ENCODE measurements at regions not wholly inside any gene's neighbourhood (a gene's known extent, or its start where the extent isn't known, plus 50 kb on each side); places are given as distances from the start of the nearest gene placed in this dataset.

- H3K4me3 Mint-ChIP-seq, result no peak overlapping the region
- H3K27ac Mint-ChIP-seq, result no peak overlapping the region
- CTCF ChIA-PET (ENCODE audit: partially characterized antibody), result no interaction called here
- H3K36me3 Mint-ChIP-seq, result no peaks in the 10 kb centered on the region
- Histone ChIP-seq H3K27ac (ENCODE audit: low read depth, low read length) (no peak overlapping the region), H3K9me3 (ENCODE audit: control insufficient read depth in 1 of 2, low read length in 2 of 2) (no peaks in the 10 kb centered on the region), H3K36me3 (ENCODE audit: insufficient read depth, low read length) (no peaks in the 10 kb centered on the region), H3K4me1 (ENCODE audit: insufficient read depth, low read length) (no peaks in the 10 kb centered on the region), H3K4me3 (ENCODE audit: low read length in 2 of 2) (no peak overlapping the region), H3K27me3 (ENCODE audit: insufficient read depth, low read length) (no peaks in the 10 kb centered on the region)
- POLR2A ChIA-PET (ENCODE audit: partially characterized antibody), result no interaction called here
- intact Hi-C loops (cut with micrococcal nuclease), result no loop called here
- no peak for DNase-seq
- no peaks in the 10 kb centered on the region for H3K27me3 Mint-ChIP-seq
- no peaks in the 10 kb centered on the region for H3K4me1 Mint-ChIP-seq
- peaks cover 0 to 19% (median 7%) of the 10 kb centered on the region in 8 donors for H3K9me3 Mint-ChIP-seq
Observed at GRCh38 chr18:71212222-71212621, 923.4 kb downstream of the SOCS6 start.

GRCh38 chr18:71209944-71210343, 921.1 kb downstream of the SOCS6 start:
- Histone ChIP-seq H3K36me3 (ENCODE audit: insufficient read depth, low read length) (no peaks in the 10 kb centered on the region), H3K4me1 (ENCODE audit: insufficient read depth, low read length) (no peaks in the 10 kb centered on the region), H3K4me3 (ENCODE audit: low read length in 2 of 2) (no peak overlapping the region), H3K27me3 (ENCODE audit: insufficient read depth, low read length) (no peaks in the 10 kb centered on the region), H3K9me3 (ENCODE audit: control insufficient read depth in 1 of 2, low read length in 2 of 2) (no peaks in the 10 kb centered on the region), H3K27ac (ENCODE audit: low read depth, low read length) (no peak overlapping the region)
- Mint-ChIP-seq H3K36me3 (no peaks in the 10 kb centered on the region), H3K27ac (no peak overlapping the region), H3K27me3 (no peaks in the 10 kb centered on the region), H3K4me1 (no peaks in the 10 kb centered on the region), H3K4me3 (no peak overlapping the region), H3K9me3 (peaks cover 0 to 12% (median 7%) of the 10 kb centered on the region in 8 donors)
- ChIA-PET CTCF (ENCODE audit: partially characterized antibody) (no interaction called here), POLR2A (ENCODE audit: partially characterized antibody) (no interaction called here)
- intact Hi-C loops (cut with micrococcal nuclease), result no loop called here
- DNase-seq, result no peak

- H3K4me1 Mint-ChIP-seq, result no peaks in the 10 kb centered on the region
- Histone ChIP-seq H3K27me3 (ENCODE audit: insufficient read depth, low read length) (no peaks in the 10 kb centered on the region), H3K4me1 (ENCODE audit: insufficient read depth, low read length) (no peaks in the 10 kb centered on the region), H3K36me3 (ENCODE audit: insufficient read depth, low read length) (no peaks in the 10 kb centered on the region), H3K9me3 (ENCODE audit: control insufficient read depth in 1 of 2, low read length in 2 of 2) (no peaks in the 10 kb centered on the region), H3K27ac (ENCODE audit: low read depth, low read length) (no peak overlapping the region), H3K4me3 (ENCODE audit: low read length in 2 of 2) (no peak overlapping the region)
- no peak overlapping the region for H3K4me3 Mint-ChIP-seq
- no peak for DNase-seq
- ChIA-PET POLR2A (ENCODE audit: partially characterized antibody) (no interaction called here), CTCF (ENCODE audit: partially characterized antibody) (no interaction called here)
- H3K36me3 Mint-ChIP-seq, result no peaks in the 10 kb centered on the region
- peaks cover 0 to 4% (median 0%) of the 10 kb centered on the region in 8 donors for H3K9me3 Mint-ChIP-seq
- H3K27me3 Mint-ChIP-seq, result no peaks in the 10 kb centered on the region
- intact Hi-C loops (cut with micrococcal nuclease), result no loop called here
- no peak overlapping the region for H3K27ac Mint-ChIP-seq
Observed at GRCh38 chr18:71194438-71194837, 905.6 kb downstream of the SOCS6 start.

GRCh38 chr18:71189581-71189980, 900.7 kb downstream of the SOCS6 start:
- ChIA-PET CTCF (ENCODE audit: partially characterized antibody) (no interaction called here), POLR2A (ENCODE audit: partially characterized antibody) (no interaction called here)
- Mint-ChIP-seq H3K27me3 (no peaks in the 10 kb centered on the region), H3K4me1 (no peaks in the 10 kb centered on the region), H3K9me3 (peaks cover 0 to 4% (median 0%) of the 10 kb centered on the region in 8 donors), H3K27ac (no peak overlapping the region), H3K36me3 (no peaks in the 10 kb centered on the region), H3K4me3 (no peak overlapping the region)
- no peaks in the 10 kb centered on the region for H3K36me3 ChIP-seq (ENCODE audit: insufficient read depth, low read length)
- H3K27me3 ChIP-seq (ENCODE audit: insufficient read depth, low read length), result no peaks in the 10 kb centered on the region
- intact Hi-C loops (cut with micrococcal nuclease), result no loop called here
- no peaks in the 10 kb centered on the region for H3K9me3 ChIP-seq (ENCODE audit: control insufficient read depth in 1 of 2, low read length in 2 of 2)
- no peak for DNase-seq
- no peak overlapping the region for H3K4me3 ChIP-seq (ENCODE audit: low read length in 2 of 2)
- H3K4me1 ChIP-seq (ENCODE audit: insufficient read depth, low read length), result no peaks in the 10 kb centered on the region
- no peak overlapping the region for H3K27ac ChIP-seq (ENCODE audit: low read depth, low read length)

- Histone ChIP-seq H3K36me3 (ENCODE audit: insufficient read depth, low read length) (no peaks in the 10 kb centered on the region), H3K9me3 (ENCODE audit: control insufficient read depth in 1 of 2, low read length in 2 of 2) (no peaks in the 10 kb centered on the region), H3K4me3 (ENCODE audit: low read length in 2 of 2) (no peak overlapping the region), H3K27me3 (ENCODE audit: insufficient read depth, low read length) (no peaks in the 10 kb centered on the region), H3K27ac (ENCODE audit: low read depth, low read length) (no peak overlapping the region), H3K4me1 (ENCODE audit: insufficient read depth, low read length) (no peaks in the 10 kb centered on the region)
- no peak overlapping the region for H3K4me3 Mint-ChIP-seq
- ChIA-PET CTCF (ENCODE audit: partially characterized antibody) (no interaction called here), POLR2A (ENCODE audit: partially characterized antibody) (no interaction called here)
- H3K4me1 Mint-ChIP-seq, result no peaks in the 10 kb centered on the region
- no peak for DNase-seq
- peaks cover 0 to 1% of the 10 kb centered on the region in 2 donors for H3K27me3 Mint-ChIP-seq
- H3K36me3 Mint-ChIP-seq, result no peaks in the 10 kb centered on the region
- no peak overlapping the region for H3K27ac Mint-ChIP-seq
- peaks cover 0 to 9% (median 0%) of the 10 kb centered on the region in 8 donors for H3K9me3 Mint-ChIP-seq
- intact Hi-C loops (cut with micrococcal nuclease), result no loop called here
Observed at GRCh38 chr18:71168557-71169145, 879.8 kb downstream of the SOCS6 start.

GRCh38 chr18:71136487-71136886, 847.6 kb downstream of the SOCS6 start:
- H3K4me3 Mint-ChIP-seq, result no peak overlapping the region
- no peak overlapping the region for H3K27ac Mint-ChIP-seq
- H3K4me1 Mint-ChIP-seq, result no peaks in the 10 kb centered on the region
- Histone ChIP-seq H3K27ac (ENCODE audit: low read depth, low read length) (no peak overlapping the region), H3K4me1 (ENCODE audit: insufficient read depth, low read length) (no peaks in the 10 kb centered on the region), H3K36me3 (ENCODE audit: insufficient read depth, low read length) (no peaks in the 10 kb centered on the region), H3K9me3 (ENCODE audit: control insufficient read depth in 1 of 2, low read length in 2 of 2) (no peaks in the 10 kb centered on the region), H3K27me3 (ENCODE audit: insufficient read depth, low read length) (no peaks in the 10 kb centered on the region), H3K4me3 (ENCODE audit: low read length in 2 of 2) (no peak overlapping the region)
- intact Hi-C loops (cut with micrococcal nuclease), result no loop called here
- peaks cover 2 to 15% (median 2%) of the 10 kb centered on the region in 8 donors for H3K9me3 Mint-ChIP-seq
- no peaks in the 10 kb centered on the region for H3K27me3 Mint-ChIP-seq
- H3K36me3 Mint-ChIP-seq, result peaks cover 0 to 3% of the 10 kb centered on the region in 2 donors
- ChIA-PET POLR2A (ENCODE audit: partially characterized antibody) (no interaction called here), CTCF (ENCODE audit: partially characterized antibody) (no interaction called here)
- no peak for DNase-seq

GRCh38 chr18:71134122-71134521, 845.3 kb downstream of the SOCS6 start:
- Histone ChIP-seq H3K27ac (ENCODE audit: low read depth, low read length) (no peak overlapping the region), H3K27me3 (ENCODE audit: insufficient read depth, low read length) (no peaks in the 10 kb centered on the region), H3K4me3 (ENCODE audit: low read length in 2 of 2) (no peak overlapping the region), H3K4me1 (ENCODE audit: insufficient read depth, low read length) (no peaks in the 10 kb centered on the region), H3K9me3 (ENCODE audit: control insufficient read depth in 1 of 2, low read length in 2 of 2) (no peaks in the 10 kb centered on the region), H3K36me3 (ENCODE audit: insufficient read depth, low read length) (no peaks in the 10 kb centered on the region)
- Mint-ChIP-seq H3K27ac (no peak overlapping the region), H3K9me3 (peaks cover 2 to 11% (median 6%) of the 10 kb centered on the region in 8 donors), H3K27me3 (no peaks in the 10 kb centered on the region), H3K4me1 (no peaks in the 10 kb centered on the region), H3K36me3 (peaks cover 0 to 3% of the 10 kb centered on the region in 2 donors), H3K4me3 (no peak overlapping the region)
- ChIA-PET CTCF (ENCODE audit: partially characterized antibody) (no interaction called here), POLR2A (ENCODE audit: partially characterized antibody) (no interaction called here)
- no peak for DNase-seq
- intact Hi-C loops (cut with micrococcal nuclease), result no loop called here

- ChIA-PET POLR2A (ENCODE audit: partially characterized antibody) (no interaction called here), CTCF (ENCODE audit: partially characterized antibody) (no interaction called here)
- no peaks in the 10 kb centered on the region for H3K36me3 ChIP-seq (ENCODE audit: insufficient read depth, low read length)
- no peaks in the 10 kb centered on the region for H3K4me1 Mint-ChIP-seq
- peaks cover 0 to 3% of the 10 kb centered on the region in 2 donors for H3K36me3 Mint-ChIP-seq
- DNase-seq, result no peak
- peaks cover 2 to 11% (median 6%) of the 10 kb centered on the region in 8 donors for H3K9me3 Mint-ChIP-seq
- H3K27ac ChIP-seq (ENCODE audit: low read depth, low read length), result no peak overlapping the region
- H3K9me3 ChIP-seq (ENCODE audit: control insufficient read depth in 1 of 2, low read length in 2 of 2), result no peaks in the 10 kb centered on the region
- H3K27me3 ChIP-seq (ENCODE audit: insufficient read depth, low read length), result no peaks in the 10 kb centered on the region
- H3K27me3 Mint-ChIP-seq, result no peaks in the 10 kb centered on the region
- no peak overlapping the region for H3K4me3 Mint-ChIP-seq
- no peaks in the 10 kb centered on the region for H3K4me1 ChIP-seq (ENCODE audit: insufficient read depth, low read length)
- intact Hi-C loops (cut with micrococcal nuclease), result no loop called here
- no peak overlapping the region for H3K27ac Mint-ChIP-seq
- H3K4me3 ChIP-seq (ENCODE audit: low read length in 2 of 2), result no peak overlapping the region
Observed at GRCh38 chr18:71131918-71132317, 843.1 kb downstream of the SOCS6 start.
